ENCODE measurements at regions not wholly inside any gene's neighbourhood (a gene's known extent, or its start where the extent isn't known, plus 50 kb on each side); places are given as distances from the start of the nearest gene placed in this dataset.

DNA sequence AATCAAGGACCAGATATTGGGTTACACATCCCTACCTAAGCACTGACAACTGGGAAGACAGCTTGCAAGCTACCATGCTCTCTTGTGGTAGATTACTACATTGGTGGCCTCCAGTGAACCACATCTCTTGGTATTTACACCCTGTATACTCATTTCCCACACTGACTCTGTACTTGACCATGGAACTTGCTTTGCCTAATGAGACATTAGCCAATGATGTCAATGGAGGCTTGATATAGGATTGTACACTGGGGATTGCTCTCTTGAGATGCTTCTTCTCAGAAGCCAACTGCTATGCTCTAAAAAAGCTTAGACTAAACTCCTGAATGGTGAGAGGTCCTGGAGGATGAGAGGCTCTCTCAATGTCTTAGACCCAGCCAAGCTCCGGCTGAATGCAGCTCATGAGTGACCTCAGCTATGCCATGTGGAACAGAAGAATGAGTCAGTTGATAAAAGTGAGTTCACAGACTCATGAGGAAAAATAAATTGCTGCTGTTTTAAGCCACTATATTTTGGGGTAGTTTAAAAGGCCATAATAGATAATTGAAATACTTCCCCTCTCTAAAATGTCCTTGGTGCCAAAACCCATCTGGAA lies 61.5 kb upstream of the GALNT15 start:
- no peaks in the 10 kb centered on the region for H3K36me3 ChIP-seq
- H3K27me3 ChIP-seq: no peaks in the 10 kb centered on the region
- TF ChIP-seq POLR2A (IDR thresholded peaks at IDR 0.05) (no peak), EP300 (IDR thresholded peaks at IDR 0.05) (no peak), POLR2AphosphoS5 (IDR thresholded peaks at IDR 0.05) (no peak)
- TF ChIP-seq, protein P1, sequence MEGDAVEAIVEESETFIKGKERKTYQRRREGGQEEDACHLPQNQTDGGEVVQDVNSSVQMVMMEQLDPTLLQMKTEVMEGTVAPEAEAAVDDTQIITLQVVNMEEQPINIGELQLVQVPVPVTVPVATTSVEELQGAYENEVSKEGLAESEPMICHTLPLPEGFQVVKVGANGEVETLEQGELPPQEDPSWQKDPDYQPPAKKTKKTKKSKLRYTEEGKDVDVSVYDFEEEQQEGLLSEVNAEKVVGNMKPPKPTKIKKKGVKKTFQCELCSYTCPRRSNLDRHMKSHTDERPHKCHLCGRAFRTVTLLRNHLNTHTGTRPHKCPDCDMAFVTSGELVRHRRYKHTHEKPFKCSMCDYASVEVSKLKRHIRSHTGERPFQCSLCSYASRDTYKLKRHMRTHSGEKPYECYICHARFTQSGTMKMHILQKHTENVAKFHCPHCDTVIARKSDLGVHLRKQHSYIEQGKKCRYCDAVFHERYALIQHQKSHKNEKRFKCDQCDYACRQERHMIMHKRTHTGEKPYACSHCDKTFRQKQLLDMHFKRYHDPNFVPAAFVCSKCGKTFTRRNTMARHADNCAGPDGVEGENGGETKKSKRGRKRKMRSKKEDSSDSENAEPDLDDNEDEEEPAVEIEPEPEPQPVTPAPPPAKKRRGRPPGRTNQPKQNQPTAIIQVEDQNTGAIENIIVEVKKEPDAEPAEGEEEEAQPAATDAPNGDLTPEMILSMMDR (IDR thresholded peaks at IDR 0.05): no peak
- H3K4me1 ChIP-seq: no peaks in the 10 kb centered on the region
- peak overlapping the region in 1 of 4 donors; percentile 59 for H3K27ac ChIP-seq
- intact Hi-C loops (cut with DNase I): no loop called here
- H3K9me3 ChIP-seq: no peaks in the 10 kb centered on the region
- no peak for DNase-seq
- 79 to 95% methylated on average over 1 of the region's 1 CpG for WGBS, 2 donors
- no peak overlapping the region for H3K4me3 ChIP-seq

DNA sequence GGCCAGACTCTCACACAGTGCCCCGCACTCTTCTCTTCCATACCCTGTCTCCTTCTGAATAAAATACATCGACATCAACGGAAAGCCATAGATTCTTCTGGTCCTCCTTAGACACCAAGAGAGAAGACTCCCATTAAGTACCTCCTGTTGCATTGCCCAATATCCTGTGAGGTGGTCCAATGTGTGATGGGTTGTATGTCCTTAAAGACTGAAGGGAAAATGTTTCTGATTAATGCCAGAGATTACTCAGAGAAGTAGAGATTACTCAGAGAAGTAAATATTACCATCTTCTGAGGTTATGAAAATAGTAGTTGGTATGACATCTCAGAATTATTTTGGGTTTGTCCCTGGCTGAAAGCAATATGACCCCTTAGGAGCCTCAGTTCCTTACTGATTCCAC lies 60.8 kb upstream of the GALNT15 start:
- no peak for DNase-seq
- Histone ChIP-seq H3K27ac (peak overlapping the region in 1 of 4 donors; percentile 59), H3K9me3 (no peaks in the 10 kb centered on the region), H3K27me3 (no peaks in the 10 kb centered on the region), H3K4me3 (no peak overlapping the region), H3K36me3 (no peaks in the 10 kb centered on the region), H3K4me1 (no peaks in the 10 kb centered on the region)
- intact Hi-C loops (cut with DNase I): no loop called here
- no peak for TF ChIP-seq POLR2A (IDR thresholded peaks at IDR 0.05)
- no peak for TF ChIP-seq EP300 (IDR thresholded peaks at IDR 0.05)
- TF ChIP-seq POLR2AphosphoS5 (IDR thresholded peaks at IDR 0.05): no peak
- TF ChIP-seq, protein P1 (IDR thresholded peaks at IDR 0.05): no peak
- WGBS, 2 donors: 79 to 80% methylated on average over 3 of the region's 3 CpGs

DNA sequence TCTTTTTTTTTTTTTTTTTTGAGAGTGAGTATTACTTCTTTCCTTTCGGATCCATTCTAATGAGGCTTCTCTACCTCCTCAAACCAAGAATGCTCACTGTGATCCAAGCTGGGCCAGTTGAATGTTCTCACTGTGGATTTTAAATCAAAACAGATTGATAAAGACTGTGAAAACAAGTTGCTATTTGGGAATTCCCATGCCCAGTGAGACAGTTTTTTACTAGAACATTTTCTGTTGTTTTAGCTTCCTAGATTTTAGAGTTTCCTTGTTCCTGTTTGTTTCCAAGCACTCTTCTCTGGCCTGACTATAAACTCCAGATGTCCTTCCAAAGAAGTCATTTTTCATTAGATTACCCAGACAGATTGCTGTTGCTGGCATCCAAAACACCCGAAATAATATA lies 60.1 kb upstream of the GALNT15 start:
- TF ChIP-seq, protein P1 (IDR thresholded peaks at IDR 0.05): no peak
- TF ChIP-seq EP300 (IDR thresholded peaks at IDR 0.05) (no peak), POLR2A (IDR thresholded peaks at IDR 0.05) (no peak), POLR2AphosphoS5 (IDR thresholded peaks at IDR 0.05) (no peak)
- Histone ChIP-seq H3K4me1 (no peaks in the 10 kb centered on the region), H3K4me3 (no peak overlapping the region), H3K27ac (peak overlapping the region in 2 of 4 donors; percentile 7 to 59), H3K36me3 (no peaks in the 10 kb centered on the region), H3K27me3 (no peaks in the 10 kb centered on the region), H3K9me3 (no peaks in the 10 kb centered on the region)
- no peak for DNase-seq
- intact Hi-C loops (cut with DNase I): no loop called here
- WGBS, 2 donors: 89 to 94% methylated on average over 2 of the region's 2 CpGs

DNA sequence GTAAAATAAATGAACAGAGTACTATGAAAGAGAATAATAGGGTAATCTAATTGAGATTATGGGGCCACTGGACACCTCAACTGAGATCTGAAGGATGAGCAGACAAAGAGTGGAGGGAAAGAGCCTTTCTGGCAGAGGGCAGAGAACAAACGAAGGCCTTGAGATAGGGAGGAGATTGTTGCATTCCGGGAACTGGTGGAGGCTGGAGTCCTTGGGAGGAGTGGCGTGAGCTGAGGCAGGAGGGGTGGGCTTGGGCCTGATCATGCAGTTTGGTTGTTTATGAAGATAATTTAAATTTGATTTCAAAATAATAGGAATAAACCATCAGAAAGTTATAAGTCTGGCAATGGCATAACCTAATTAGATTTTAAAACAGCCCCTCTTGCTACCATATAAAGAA lies 59.5 kb upstream of the GALNT15 start:
- no peaks in the 10 kb centered on the region for H3K4me1 ChIP-seq
- no peak for DNase-seq
- WGBS, 2 donors: 83 to 86% methylated on average over 3 of the region's 3 CpGs
- peak overlapping the region in 1 of 4 donors; percentile 59 for H3K27ac ChIP-seq
- no peaks in the 10 kb centered on the region for H3K9me3 ChIP-seq
- no peaks in the 10 kb centered on the region for H3K36me3 ChIP-seq
- H3K4me3 ChIP-seq: no peak overlapping the region
- intact Hi-C loops (cut with DNase I): no loop called here
- H3K27me3 ChIP-seq: no peaks in the 10 kb centered on the region
- no peak for TF ChIP-seq EP300 (IDR thresholded peaks at IDR 0.05)
- TF ChIP-seq POLR2A (IDR thresholded peaks at IDR 0.05): no peak
- TF ChIP-seq POLR2AphosphoS5 (IDR thresholded peaks at IDR 0.05): no peak
- TF ChIP-seq, protein P1 (IDR thresholded peaks at IDR 0.05): no peak

DNA sequence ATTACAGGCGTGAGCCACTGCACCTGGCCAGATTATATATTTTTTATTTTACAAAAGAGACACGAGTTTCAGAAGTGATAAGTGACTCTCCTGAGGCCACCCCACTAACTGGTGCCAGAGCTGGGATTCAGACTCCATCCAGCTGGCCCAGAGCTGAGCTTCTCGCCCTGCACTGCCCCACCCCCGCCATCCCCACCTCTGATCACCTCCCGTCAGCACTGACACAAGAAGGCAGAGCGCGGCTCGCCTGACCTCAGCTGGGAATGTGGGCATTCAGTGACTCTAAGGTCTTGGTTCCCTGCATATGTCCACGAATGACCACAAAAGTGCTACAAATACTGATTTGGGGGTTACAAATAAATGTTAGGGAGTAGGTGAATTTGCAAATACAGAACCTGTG lies 56.1 kb upstream of the GALNT15 start:
- 91 to 92% methylated on average over 9 of the region's 9 CpGs for WGBS, 2 donors
- Histone ChIP-seq H3K9me3 (no peaks in the 10 kb centered on the region), H3K27ac (no peak overlapping the region), H3K4me3 (no peak overlapping the region), H3K27me3 (no peaks in the 10 kb centered on the region), H3K36me3 (no peaks in the 10 kb centered on the region), H3K4me1 (no peaks in the 10 kb centered on the region)
- TF ChIP-seq POLR2AphosphoS5 (IDR thresholded peaks at IDR 0.05) (no peak), EP300 (IDR thresholded peaks at IDR 0.05) (no peak), POLR2A (IDR thresholded peaks at IDR 0.05) (no peak)
- TF ChIP-seq, protein P1 (IDR thresholded peaks at IDR 0.05): no peak
- no peak for DNase-seq
- intact Hi-C loops (cut with DNase I): no loop called here
